Tibial nerve (tissue), 4 donors: ENCODE measurements at regions not wholly inside any gene's neighbourhood (a gene's known extent, or its start where the extent isn't known, plus 50 kb on each side); places are given as distances from the start of the nearest gene placed in this dataset.

Experiments
- CTCF ChIP-seq, 5 experiments: fragments of 200-600 bp in 3 of 5; fragments of 450-650 bp in 2 of 5; sonication (generic) in 3 of 5; IDR thresholded peaks; one replicate each; pipeline ENCODE4 v1.5.1; 2016 to 2019; ENCODE audit warnings: antibody characterized with exemption in 5 of 5, mild to moderate bottlenecking in 3 of 5, moderate library complexity in 2 of 5
- EP300 ChIP-seq, 2 donors: sonication (generic); formaldehyde crosslinking; IDR thresholded peaks; one replicate each; pipeline ENCODE4 v1.6.1; 2017; ENCODE audit warnings: antibody characterized with exemption in 2 of 2, mild to moderate bottlenecking in 1 of 2
- POLR2A ChIP-seq, 2 donors: fragments of 450-650 bp; IDR thresholded peaks; one replicate each; pipeline ENCODE4 v1.6.1; 2017; ENCODE audit warnings: antibody characterized with exemption in 2 of 2, mild to moderate bottlenecking in 2 of 2, moderate library complexity in 2 of 2

GRCh38 chr9:110106661-110107060 lies 101.3 kb downstream of the C9orf152 start:
- TF ChIP-seq EP300 (IDR thresholded peaks at IDR 0.05) (no peak), CTCF (IDR thresholded peaks at IDR 0.05) (no peak), POLR2A (IDR thresholded peaks at IDR 0.05) (no peak)
